ENCODE measurements at regions not wholly inside any gene's neighbourhood (a gene's known extent, or its start where the extent isn't known, plus 50 kb on each side); places are given as distances from the start of the nearest gene placed in this dataset.
"Not testable (repeated sequence)": the region's sequence is repeated elsewhere in the genome, so short reads cannot be mapped to it uniquely, and the experiment has no call there.

DNA sequence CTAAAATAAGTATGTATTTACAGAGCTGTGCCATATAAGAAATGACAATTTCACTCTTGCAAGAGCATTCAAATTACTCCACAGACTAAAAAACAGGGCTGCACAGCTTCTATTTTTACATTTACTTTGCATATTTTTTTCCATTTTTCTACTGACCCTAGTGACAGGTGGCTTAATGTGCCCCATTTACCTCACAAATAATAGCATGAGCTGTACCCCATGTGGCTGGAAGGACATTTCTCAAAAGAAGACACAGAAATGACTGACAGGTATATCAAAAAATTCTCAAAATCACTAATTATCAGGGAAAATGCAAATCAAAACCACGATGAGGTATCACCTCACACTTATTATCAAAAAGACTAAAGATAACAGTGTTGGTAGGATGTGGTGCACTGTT, 1128.6 kb downstream of the SLC16A7 start:
- Mint-ChIP-seq H3K27me3 (ENCODE audit: low read depth) (no peaks in the 10 kb centered on the region), H3K4me1 (ENCODE audit: low read depth) (no peaks in the 10 kb centered on the region), H3K4me3 (ENCODE audit: low read depth) (no peak overlapping the region), H3K27ac (no peak overlapping the region), H3K36me3 (ENCODE audit: low read depth) (no peaks in the 10 kb centered on the region), H3K9me3 (peaks cover 20% of the 10 kb centered on the region)
- intact Hi-C loops (cut with micrococcal nuclease) = no loop called here
- no peak for DNase-seq (ENCODE audit: low spot score)

DNA sequence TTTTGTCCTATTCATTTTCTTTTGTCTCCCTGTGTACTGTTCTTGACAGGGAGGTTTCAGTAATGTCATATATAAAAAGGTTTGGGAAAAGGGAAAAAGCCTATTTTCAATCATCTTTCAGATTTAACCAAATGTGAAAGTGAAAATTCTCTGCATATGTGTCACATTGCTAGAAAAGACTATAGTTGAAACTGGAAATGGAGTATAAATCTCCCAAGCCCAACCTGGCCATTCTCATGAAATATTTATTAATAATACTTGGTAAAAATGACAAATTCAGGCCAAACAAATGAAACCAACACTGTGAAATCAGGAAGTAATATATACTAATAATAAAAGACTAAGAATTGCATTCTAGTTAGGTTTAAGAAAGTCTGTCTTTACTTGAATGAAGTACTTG, 1129.2 kb downstream of the SLC16A7 start:
- H3K27me3 Mint-ChIP-seq (ENCODE audit: low read depth) = no peaks in the 10 kb centered on the region
- intact Hi-C loops (cut with micrococcal nuclease) = no loop called here
- no peaks in the 10 kb centered on the region for H3K4me1 Mint-ChIP-seq (ENCODE audit: low read depth)
- H3K4me3 Mint-ChIP-seq (ENCODE audit: low read depth) = no peak overlapping the region
- peaks cover 20% of the 10 kb centered on the region for H3K9me3 Mint-ChIP-seq
- no peaks in the 10 kb centered on the region for H3K36me3 Mint-ChIP-seq (ENCODE audit: low read depth)
- DNase-seq (ENCODE audit: low spot score) = no peak
- H3K27ac Mint-ChIP-seq = no peak overlapping the region

DNA sequence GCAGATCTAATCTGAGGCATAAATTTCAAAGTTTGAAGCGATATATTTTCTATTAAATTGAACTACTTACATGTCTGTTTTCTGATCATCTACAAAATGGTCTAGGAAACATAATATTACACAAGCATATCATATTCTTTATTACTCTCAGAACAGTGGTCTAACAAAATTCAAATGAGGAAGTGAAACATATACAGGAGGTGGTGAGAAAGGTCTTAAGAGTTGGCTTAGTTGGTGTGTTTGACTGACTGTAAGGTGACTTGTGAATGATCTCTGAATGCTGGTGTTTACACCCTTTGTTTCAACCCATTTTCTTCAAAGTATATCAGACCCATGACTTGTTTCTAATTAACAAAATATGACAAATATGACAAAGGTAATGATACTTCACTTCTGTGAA, 1156.8 kb downstream of the SLC16A7 start:
- DNase-seq (ENCODE audit: low spot score) = no peak
- no peak overlapping the region for H3K27ac Mint-ChIP-seq
- intact Hi-C loops (cut with micrococcal nuclease) = no loop called here
- no peak overlapping the region for H3K4me3 Mint-ChIP-seq (ENCODE audit: low read depth)
- no peaks in the 10 kb centered on the region for H3K4me1 Mint-ChIP-seq (ENCODE audit: low read depth)
- H3K27me3 Mint-ChIP-seq (ENCODE audit: low read depth) = no peaks in the 10 kb centered on the region
- H3K36me3 Mint-ChIP-seq (ENCODE audit: low read depth) = no peaks in the 10 kb centered on the region
- H3K9me3 Mint-ChIP-seq = peaks cover 55% of the 10 kb centered on the region

DNA sequence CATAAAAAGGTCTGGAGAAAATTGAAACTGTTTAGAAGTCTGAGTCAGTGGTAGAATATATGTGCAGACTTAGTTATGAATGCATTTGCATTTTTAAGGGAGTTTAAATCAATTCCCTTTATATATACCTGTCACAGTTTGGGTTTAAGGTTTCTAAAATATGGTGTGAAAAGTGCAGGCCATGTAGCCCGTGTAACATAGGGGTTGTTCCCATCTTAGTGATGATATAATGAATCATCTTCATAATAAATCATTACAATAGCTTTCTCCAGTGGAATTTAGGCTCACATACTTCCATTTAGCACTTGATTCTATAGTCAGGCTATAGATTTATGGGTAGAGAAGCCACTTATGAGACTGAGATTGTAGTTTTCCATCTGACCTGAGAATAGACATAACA, 1162.4 kb downstream of the SLC16A7 start:
- no peak overlapping the region for H3K27ac Mint-ChIP-seq
- H3K36me3 Mint-ChIP-seq (ENCODE audit: low read depth) = no peaks in the 10 kb centered on the region
- no peak for DNase-seq (ENCODE audit: low spot score)
- H3K4me3 Mint-ChIP-seq (ENCODE audit: low read depth) = no peak overlapping the region
- H3K4me1 Mint-ChIP-seq (ENCODE audit: low read depth) = no peaks in the 10 kb centered on the region
- H3K9me3 Mint-ChIP-seq = peaks cover 28% of the 10 kb centered on the region
- intact Hi-C loops (cut with micrococcal nuclease) = no loop called here
- no peaks in the 10 kb centered on the region for H3K27me3 Mint-ChIP-seq (ENCODE audit: low read depth)

DNA sequence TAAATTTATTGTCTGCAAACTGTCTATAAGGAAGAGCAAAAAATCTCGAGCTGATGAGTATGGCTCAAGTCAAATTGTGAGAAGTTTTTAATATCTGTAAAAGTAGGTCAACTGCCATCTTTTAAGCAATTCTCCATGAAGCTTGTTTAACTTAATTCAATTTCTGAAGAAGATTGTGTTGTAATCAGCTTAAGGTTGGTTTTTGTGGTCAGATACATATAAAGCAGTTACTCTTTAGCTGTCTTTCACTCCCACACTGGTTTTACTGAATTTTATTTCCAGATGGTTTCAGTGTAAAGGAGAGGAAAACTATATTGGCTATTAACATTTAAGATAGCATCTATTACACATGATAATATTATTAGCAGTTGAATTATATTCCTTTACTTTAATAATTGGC, 1165.1 kb downstream of the SLC16A7 start:
- Mint-ChIP-seq H3K9me3 (peaks cover 24% of the 10 kb centered on the region), H3K27me3 (ENCODE audit: low read depth) (no peaks in the 10 kb centered on the region), H3K4me1 (ENCODE audit: low read depth) (no peaks in the 10 kb centered on the region), H3K36me3 (ENCODE audit: low read depth) (no peaks in the 10 kb centered on the region), H3K27ac (no peak overlapping the region), H3K4me3 (ENCODE audit: low read depth) (no peak overlapping the region)
- no peak for DNase-seq (ENCODE audit: low spot score)
- intact Hi-C loops (cut with micrococcal nuclease) = no loop called here

DNA sequence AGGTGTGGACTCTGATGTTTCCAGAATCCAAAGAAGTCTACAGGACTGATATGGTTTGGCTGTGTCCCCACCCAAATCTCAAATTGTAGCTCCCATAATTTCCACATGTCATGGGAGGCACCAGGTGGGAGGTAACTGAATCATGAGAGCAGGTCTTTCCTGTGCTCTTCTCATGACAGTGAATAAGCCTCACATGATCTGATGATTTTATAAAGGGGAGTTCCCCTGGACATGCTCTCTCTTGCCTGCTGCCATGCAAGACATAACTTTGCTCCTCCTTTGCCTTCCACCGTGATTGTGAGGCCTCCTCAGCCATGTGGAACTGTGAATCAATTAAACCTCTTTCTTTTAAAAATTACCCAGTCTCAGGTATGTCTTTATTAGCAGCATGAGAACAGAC, 1205.3 kb downstream of the SLC16A7 start:
- H3K36me3 Mint-ChIP-seq (ENCODE audit: low read depth); intact Hi-C loops (cut with micrococcal nuclease); H3K4me1 Mint-ChIP-seq (ENCODE audit: low read depth); H3K27ac Mint-ChIP-seq; DNase-seq (ENCODE audit: low spot score); H3K4me3 Mint-ChIP-seq (ENCODE audit: low read depth); H3K27me3 Mint-ChIP-seq (ENCODE audit: low read depth): not testable (repeated sequence)
- H3K9me3 Mint-ChIP-seq = peaks cover 14% of the 10 kb centered on the region

DNA sequence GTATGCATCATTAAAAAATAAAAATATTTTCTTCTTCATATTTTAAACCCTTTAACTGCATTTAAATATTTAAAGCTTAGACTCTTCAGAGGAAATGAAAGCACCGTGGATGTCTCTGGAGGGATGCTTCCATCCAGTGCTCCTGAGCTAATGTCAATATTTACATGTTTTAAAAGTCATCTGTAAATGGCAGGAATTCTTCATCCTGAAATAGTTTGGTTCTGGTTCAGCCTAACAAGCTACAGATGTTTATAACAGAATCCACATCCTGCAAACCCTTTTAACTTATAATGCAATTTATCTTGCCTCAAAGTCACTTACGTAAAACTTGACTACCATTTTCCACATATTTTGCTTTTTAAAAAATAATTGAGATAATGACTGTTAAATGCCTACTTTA, 1207.3 kb downstream of the SLC16A7 start:
- no peak overlapping the region for H3K27ac Mint-ChIP-seq
- no peaks in the 10 kb centered on the region for H3K27me3 Mint-ChIP-seq (ENCODE audit: low read depth)
- no peak overlapping the region for H3K4me3 Mint-ChIP-seq (ENCODE audit: low read depth)
- intact Hi-C loops (cut with micrococcal nuclease) = no loop called here
- H3K9me3 Mint-ChIP-seq = peaks cover 25% of the 10 kb centered on the region
- H3K36me3 Mint-ChIP-seq (ENCODE audit: low read depth) = no peaks in the 10 kb centered on the region
- DNase-seq (ENCODE audit: low spot score) = no peak
- H3K4me1 Mint-ChIP-seq (ENCODE audit: low read depth) = no peaks in the 10 kb centered on the region

DNA sequence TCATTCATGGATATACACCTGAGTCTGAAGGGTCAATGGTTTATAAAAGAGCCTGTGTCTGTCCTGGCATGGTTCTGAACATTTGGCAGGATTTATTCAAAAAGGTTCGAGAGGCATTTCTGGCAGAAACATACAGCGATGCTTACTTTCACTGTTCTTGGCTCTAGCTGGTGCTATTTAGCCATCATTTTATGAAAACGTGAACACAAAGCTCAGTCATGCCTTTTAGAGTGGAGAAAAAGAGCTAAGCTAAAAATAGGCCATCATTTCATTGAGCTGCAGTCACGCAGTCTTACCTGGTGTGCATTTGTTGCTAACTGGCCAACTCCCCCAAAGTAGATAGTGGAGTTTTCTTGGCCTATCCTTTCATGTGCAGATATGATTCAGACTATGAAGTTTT, 1209.5 kb downstream of the SLC16A7 start:
- H3K36me3 Mint-ChIP-seq (ENCODE audit: low read depth) = no peaks in the 10 kb centered on the region
- H3K27ac Mint-ChIP-seq = no peak overlapping the region
- no peaks in the 10 kb centered on the region for H3K27me3 Mint-ChIP-seq (ENCODE audit: low read depth)
- H3K4me1 Mint-ChIP-seq (ENCODE audit: low read depth) = no peaks in the 10 kb centered on the region
- no peak overlapping the region for H3K4me3 Mint-ChIP-seq (ENCODE audit: low read depth)
- DNase-seq (ENCODE audit: low spot score) = no peak
- intact Hi-C loops (cut with micrococcal nuclease) = no loop called here
- H3K9me3 Mint-ChIP-seq = peaks cover 29% of the 10 kb centered on the region

DNA sequence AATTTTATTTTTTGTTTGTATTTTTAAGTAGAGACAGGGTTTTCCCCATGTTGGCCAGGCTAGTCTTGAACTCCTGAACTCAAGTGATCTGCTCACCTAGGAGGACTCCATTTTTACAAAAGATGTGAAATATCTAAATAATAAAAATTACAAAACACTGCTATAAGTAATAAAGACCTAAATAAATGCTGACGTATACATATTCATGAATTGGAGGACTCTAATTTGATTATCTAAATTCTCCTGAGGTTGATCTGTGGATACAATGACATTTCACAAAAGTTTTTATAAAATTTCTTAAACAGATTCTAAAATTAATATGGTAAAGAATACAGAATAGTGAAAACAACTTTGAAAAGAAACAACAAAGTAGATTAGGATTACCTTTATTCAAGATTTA, 1224.0 kb downstream of the SLC16A7 start:
- intact Hi-C loops (cut with micrococcal nuclease) = no loop called here
- Mint-ChIP-seq H3K36me3 (ENCODE audit: low read depth) (no peaks in the 10 kb centered on the region), H3K9me3 (peaks cover 18% of the 10 kb centered on the region), H3K4me1 (ENCODE audit: low read depth) (no peaks in the 10 kb centered on the region), H3K27me3 (ENCODE audit: low read depth) (no peaks in the 10 kb centered on the region), H3K27ac (no peak overlapping the region), H3K4me3 (ENCODE audit: low read depth) (no peak overlapping the region)
- no peak for DNase-seq (ENCODE audit: low spot score)

DNA sequence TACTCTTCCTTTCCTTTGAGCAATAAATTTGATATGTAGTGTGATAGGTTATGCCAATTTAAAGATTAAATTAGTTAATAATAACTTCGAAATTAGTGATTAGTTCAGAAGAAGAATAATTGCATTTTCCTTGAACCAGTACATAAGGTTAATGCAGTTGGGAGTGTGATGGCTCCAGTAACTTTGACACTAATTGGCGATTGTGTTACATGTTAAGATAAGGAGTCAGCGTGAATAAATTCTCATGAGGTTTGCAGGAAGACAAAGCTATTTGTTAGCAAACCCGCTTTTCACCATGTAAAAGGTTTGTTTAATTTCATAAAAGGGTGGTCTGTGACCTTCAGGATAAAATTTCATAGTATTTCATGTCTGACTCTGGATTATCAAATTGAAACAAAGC, 1226.8 kb downstream of the SLC16A7 start:
- no peaks in the 10 kb centered on the region for H3K36me3 Mint-ChIP-seq (ENCODE audit: low read depth)
- intact Hi-C loops (cut with micrococcal nuclease) = no loop called here
- H3K27ac Mint-ChIP-seq = no peak overlapping the region
- peaks cover 9% of the 10 kb centered on the region for H3K9me3 Mint-ChIP-seq
- no peak overlapping the region for H3K4me3 Mint-ChIP-seq (ENCODE audit: low read depth)
- no peak for DNase-seq (ENCODE audit: low spot score)
- no peaks in the 10 kb centered on the region for H3K27me3 Mint-ChIP-seq (ENCODE audit: low read depth)
- H3K4me1 Mint-ChIP-seq (ENCODE audit: low read depth) = no peaks in the 10 kb centered on the region

DNA sequence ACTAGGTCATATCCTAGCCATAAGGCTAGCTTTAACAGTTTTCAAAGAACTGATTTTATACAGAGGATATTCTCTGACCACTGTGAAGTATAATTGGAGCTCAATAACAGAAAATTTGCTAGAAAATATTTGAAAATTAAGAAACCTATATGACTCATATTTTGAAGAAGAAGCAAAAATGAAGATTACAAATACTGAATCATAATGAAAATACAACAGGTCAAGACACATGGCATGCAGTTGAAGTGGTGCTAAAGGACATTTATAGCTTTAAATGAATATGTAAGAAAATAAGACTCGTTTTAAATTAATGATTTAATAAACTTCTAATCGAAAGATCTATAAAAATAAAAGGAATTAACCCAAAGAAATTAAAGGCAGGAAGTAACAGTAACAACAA, 1234.6 kb downstream of the SLC16A7 start:
- intact Hi-C loops (cut with micrococcal nuclease) = no loop called here

DNA sequence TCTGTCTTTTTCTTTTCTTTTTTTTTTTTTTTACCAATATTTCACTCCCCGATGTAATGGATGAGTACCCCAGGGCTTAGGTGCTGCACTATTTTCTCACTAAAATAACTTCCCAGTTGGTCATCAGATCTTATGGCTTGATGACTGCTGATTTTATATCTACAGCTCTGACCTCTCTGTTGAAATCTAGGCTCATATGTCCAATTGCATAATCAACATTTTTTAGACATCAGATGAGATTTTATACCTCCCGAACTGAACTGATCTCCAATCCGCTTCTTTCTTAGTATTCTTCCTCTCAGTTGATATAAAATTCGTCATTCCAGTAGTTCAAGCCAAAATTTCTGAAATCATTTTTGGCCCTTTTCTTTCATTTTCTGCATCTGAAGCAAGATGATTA, 1236.5 kb downstream of the SLC16A7 start:
- no peaks in the 10 kb centered on the region for H3K36me3 Mint-ChIP-seq (ENCODE audit: low read depth)
- intact Hi-C loops (cut with micrococcal nuclease) = no loop called here
- DNase-seq (ENCODE audit: low spot score) = no peak
- no peaks in the 10 kb centered on the region for H3K4me1 Mint-ChIP-seq (ENCODE audit: low read depth)
- no peak overlapping the region for H3K4me3 Mint-ChIP-seq (ENCODE audit: low read depth)
- no peak overlapping the region for H3K27ac Mint-ChIP-seq
- no peaks in the 10 kb centered on the region for H3K27me3 Mint-ChIP-seq (ENCODE audit: low read depth)
- peaks cover 11% of the 10 kb centered on the region for H3K9me3 Mint-ChIP-seq

More for the DNA sequence above, 1234.6 kb downstream of the SLC16A7 start:
- Mint-ChIP-seq H3K27ac (no peak overlapping the region), H3K4me1 (ENCODE audit: low read depth) (no peaks in the 10 kb centered on the region), H3K27me3 (ENCODE audit: low read depth) (no peaks in the 10 kb centered on the region), H3K4me3 (ENCODE audit: low read depth) (no peak overlapping the region), H3K9me3 (peaks cover 11% of the 10 kb centered on the region), H3K36me3 (ENCODE audit: low read depth) (no peaks in the 10 kb centered on the region)
- no peak for DNase-seq (ENCODE audit: low spot score)

DNA sequence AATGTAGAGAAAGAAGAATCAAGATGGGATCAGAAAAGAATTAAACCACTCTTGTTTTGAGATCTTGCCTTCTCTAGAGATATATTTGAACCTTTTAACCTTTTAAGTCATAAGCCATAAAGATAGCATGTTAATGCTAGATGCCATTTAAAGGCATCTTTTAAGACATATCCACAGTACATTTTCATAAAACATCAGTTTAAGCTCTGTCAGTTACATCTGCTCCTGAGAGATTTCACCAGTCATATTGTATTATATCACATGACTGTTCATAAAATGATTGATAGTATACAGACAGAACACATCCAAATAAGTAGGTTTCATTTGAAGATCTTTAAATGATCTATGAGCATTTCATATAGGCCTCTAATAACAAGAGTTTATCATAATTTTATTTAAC, 1238.5 kb downstream of the SLC16A7 start:
- DNase-seq (ENCODE audit: low spot score) = no peak
- Mint-ChIP-seq H3K27me3 (ENCODE audit: low read depth) (no peaks in the 10 kb centered on the region), H3K27ac (no peak overlapping the region), H3K4me3 (ENCODE audit: low read depth) (no peak overlapping the region), H3K9me3 (peaks cover 5% of the 10 kb centered on the region), H3K36me3 (ENCODE audit: low read depth) (no peaks in the 10 kb centered on the region), H3K4me1 (ENCODE audit: low read depth) (no peaks in the 10 kb centered on the region)
- intact Hi-C loops (cut with micrococcal nuclease) = no loop called here

DNA sequence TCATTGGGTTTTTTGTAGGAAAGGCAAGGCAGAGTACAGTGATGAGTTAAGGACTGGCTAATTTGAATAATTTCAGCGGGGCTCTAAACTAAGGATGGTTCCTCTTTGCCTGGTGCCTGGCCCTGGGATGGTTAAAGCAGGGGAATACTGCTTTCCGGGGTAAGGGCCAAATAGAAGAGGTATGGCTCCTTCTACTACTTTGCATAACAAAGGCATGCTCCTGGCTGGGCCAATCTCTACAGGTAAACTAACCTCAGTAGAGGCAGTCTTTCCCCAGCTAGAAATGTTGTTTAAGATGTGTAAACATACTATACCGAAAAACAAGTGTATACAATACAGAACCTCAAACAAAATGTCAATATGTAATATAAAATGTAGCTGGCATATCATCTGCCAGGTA, 1239.0 kb downstream of the SLC16A7 start:
- H3K4me1 Mint-ChIP-seq (ENCODE audit: low read depth) = no peaks in the 10 kb centered on the region
- H3K9me3 Mint-ChIP-seq = peaks cover 5% of the 10 kb centered on the region
- H3K27me3 Mint-ChIP-seq (ENCODE audit: low read depth) = no peaks in the 10 kb centered on the region
- no peak overlapping the region for H3K4me3 Mint-ChIP-seq (ENCODE audit: low read depth)
- H3K27ac Mint-ChIP-seq = no peak overlapping the region
- H3K36me3 Mint-ChIP-seq (ENCODE audit: low read depth) = no peaks in the 10 kb centered on the region
- DNase-seq (ENCODE audit: low spot score) = no peak
- intact Hi-C loops (cut with micrococcal nuclease) = no loop called here

Data from activated T-helper 2 cell treated with anti-CD3 and anti-CD28 coated beads, Interferon-gamma antibody, Interleukin-2, Interleukin-4, amounts not matched to agents 10 μg/mL and 5 μg/mL and 100 μg/mL, durations not matched to agents 14 hours and 24 hours and 36 hours (primary cell).